NCI-H69 (cell line): ENCODE measurements at regions not wholly inside any gene's neighbourhood (a gene's known extent, or its start where the extent isn't known, plus 50 kb on each side); places are given as distances from the start of the nearest gene placed in this dataset.

Source experiments
- DNase-seq: peaks from one replicate; lab custom pipeline; 2025; lab: John Stamatoyannopoulos, UW

- DNase-seq: no peak
Observed at GRCh38 chr10:8987712-8988111, 933.2 kb downstream of the GATA3 start.

DNA sequence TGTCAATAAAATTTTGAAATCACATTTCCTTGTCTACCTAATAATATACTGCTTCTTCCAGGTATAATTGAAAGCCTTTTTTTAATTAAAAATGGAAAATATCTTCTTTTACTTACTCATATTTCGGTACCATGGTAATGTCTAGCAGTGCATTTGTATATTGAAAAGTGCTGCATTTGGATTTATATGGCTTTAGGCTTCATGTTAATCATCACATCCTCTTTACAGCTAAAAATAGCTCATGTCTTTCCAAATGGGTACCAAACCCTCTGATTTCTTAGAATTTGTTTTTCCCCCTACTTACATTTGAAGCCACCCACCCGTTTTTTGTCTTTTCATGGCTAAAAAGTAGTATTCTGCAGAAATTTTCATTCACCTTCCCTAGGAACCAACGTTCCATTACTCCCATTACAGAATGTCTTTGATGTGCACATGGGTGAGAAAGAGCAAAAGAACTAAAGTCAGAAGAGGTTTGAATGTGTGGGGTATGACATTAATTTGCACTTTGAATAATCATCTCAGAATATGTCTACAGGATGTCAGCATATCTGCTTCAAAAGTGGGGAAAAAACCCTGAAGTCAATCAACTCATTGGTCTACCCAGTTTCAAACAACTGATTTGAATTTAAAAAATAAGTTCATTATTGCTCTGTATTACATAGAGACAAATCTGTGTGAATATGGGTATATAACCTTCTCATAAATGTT is 935.9 kb downstream of the GATA3 start:
- no peak for DNase-seq

DNA sequence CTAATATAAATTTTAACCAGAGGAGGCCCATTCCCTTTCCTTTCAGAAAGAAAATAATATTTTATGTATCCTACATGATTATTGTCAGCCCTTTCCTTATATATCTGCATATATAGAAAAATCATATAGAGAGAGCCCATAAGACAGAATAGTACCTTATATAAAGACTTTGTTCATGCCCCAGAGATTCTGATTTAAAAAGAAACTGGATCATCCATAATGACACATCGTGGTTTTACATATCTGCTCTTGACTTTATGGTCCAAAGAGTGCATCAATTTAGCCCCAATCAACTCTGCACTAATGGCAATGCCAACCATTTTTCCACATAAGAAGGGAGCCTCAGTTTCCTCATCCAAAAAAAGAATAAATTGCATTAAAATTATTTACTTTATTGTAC is 937.5 kb downstream of the GATA3 start:
- DNase-seq: no peak

- no peak for DNase-seq
Observed at GRCh38 chr10:8993864-8994263, 939.4 kb downstream of the GATA3 start.

DNA sequence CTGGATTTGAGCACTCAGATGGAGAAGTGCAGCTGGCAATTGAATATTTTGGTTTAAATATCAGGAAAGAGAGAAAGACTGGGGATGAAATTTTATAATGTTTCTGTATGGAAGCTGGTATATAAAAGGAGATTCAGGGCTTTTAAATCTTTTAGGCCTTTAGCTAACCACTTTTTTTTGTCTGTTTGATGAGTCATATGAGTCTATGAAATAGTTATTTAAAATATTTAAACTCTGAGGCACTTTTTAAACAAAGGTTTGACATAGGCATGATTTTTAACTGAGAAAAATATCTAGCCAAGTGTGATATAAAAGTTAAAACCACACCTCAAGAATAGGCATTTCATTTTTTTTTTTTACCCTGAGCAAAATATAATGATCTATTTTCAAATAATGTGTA is 944.3 kb downstream of the GATA3 start:
- no peak for DNase-seq

GRCh38 chr10:9003122-9003521 is 948.6 kb downstream of the GATA3 start:
- no peak for DNase-seq

DNA sequence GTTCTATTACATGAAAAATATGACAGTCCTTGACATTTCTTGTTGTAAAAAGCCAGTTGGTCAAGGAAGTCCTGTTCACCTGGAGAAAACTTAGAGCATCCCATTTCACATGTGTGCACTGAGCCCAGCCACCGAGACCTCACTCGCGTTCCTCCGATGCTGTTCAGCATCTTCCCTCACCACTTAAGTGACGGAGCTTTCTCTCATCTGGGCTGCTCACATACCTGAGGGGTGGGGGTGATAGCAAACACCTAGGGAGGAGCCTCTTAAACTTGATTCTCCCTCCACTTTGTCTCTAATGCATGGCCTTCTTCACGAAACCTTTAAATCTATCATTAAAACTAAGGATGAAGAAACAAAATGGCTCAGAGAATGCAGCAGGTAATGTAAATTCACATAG is 950.2 kb downstream of the GATA3 start:
- DNase-seq: no peak

- no peak for DNase-seq
Observed at GRCh38 chr10:9009505-9009904, 955.0 kb downstream of the GATA3 start.

DNA sequence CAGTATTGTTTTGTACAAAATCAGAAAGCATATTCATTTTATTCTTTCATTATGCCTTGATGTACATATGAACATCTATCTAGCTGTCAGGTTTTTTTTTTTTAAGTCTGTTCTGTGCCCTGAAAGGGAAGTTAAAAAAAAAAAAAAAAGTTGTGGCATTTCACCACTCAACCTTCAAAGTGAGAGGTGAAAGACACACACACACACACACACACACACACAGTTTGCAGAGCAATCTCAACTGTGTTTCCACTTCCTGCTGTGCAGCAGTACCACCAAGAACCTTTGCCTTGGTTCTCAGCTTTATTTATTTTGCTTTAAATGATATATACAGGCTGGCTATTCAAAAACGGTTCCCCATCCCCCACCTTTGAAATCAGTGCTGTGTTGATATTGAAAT is 955.6 kb downstream of the GATA3 start:
- no peak for DNase-seq

DNA sequence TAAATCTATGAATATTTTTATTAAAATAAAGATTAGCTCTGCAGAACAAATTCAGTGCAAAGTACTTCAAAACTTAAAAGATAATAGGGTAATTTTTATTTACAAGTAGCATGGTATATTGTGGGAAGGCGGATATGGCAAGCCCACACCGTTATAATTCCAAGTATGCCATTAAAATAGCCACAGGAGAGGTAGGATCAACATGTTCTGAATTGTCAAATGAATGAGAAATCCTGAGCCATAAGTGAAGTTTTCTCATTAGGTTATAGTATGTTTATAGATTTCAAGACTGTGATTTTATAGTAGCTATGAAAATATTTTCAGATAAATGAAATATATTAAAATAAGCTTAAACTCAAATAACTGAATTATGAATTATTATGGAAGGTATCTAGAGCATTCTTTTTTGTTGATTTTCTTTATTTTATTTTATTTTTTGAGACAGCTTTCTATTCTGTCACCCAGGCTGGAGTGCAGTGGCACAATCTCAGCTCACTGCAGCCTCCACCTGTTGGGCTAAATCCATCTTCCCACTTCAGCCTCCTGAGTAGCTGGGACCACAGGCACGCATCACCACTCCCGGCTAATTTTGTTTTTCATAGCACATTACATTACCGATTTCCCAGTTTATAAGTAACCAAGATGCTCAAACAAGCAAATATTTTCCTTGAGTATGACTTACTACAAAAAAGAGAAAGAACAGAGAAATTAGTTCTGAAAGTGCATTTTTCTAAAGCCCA is 956.6 kb downstream of the GATA3 start:
- DNase-seq: no peak

DNA sequence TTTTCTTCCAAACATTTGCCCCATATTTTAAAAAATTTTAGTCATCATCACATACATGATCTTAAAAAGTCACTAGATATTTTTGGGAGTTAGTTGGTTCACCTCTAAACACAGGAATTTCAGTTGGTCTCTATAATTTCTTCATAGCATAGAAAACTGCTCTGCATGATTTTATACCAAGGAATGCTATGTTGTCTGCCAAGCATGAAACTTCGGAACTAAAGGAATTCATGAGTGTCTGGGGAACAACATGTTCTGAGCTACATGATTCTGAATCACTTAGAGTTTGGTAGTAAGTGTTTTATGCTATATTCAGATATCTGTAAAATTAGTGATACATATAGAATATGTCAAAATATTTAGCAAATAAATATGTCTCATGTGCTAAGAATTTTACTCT is 957.8 kb downstream of the GATA3 start:
- no peak for DNase-seq

GRCh38 chr10:9015005-9015404 is 960.5 kb downstream of the GATA3 start:
- DNase-seq: no peak

- DNase-seq: no peak
Observed at GRCh38 chr10:9015447-9015846, 961.0 kb downstream of the GATA3 start.

DNA sequence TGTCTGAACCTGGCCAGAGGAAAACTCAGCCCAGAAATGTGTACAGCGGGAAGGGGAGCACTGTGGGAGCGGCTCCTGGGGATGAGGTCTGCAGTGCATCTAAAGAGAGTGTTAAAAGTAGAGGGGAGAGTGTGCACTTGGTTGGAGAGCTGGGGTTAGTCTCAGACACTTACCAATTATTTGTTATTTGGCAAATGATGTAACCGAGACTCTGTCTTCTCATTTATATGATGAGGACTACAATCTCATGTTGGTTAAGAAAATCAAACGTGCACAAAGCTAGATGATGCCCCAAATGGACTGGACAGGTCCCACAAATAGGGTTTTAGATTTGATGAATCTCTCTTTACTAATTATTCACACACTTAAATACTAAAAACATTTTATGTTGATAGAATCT is 962.4 kb downstream of the GATA3 start:
- DNase-seq: no peak

- no peak for DNase-seq
Observed at GRCh38 chr10:9018195-9019173, 964.0 kb downstream of the GATA3 start.

- no peak for DNase-seq
Observed at GRCh38 chr10:9023206-9023605, 968.7 kb downstream of the GATA3 start.

- no peak for DNase-seq
Observed at GRCh38 chr10:9024210-9024609, 969.7 kb downstream of the GATA3 start.

GRCh38 chr10:9028231-9028630 is 973.7 kb downstream of the GATA3 start:
- DNase-seq: no peak

DNA sequence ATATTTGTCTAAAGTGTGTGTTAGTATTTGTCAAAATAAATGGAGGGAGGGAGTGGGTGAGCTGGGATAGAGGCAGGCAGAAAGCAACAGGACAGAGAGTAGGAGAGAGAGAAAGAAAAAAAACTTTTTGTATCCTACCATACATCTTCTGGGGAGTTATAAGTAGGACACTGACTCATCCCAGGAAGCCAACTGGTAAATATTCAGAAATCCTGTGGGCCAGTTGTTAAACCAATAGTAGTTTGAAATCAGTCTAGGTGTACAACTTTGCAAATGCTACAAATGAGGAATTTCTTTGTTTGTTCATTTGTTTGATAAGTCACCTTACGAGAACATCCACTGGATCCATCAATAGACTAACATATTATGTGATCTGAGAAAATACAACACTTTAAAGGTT is 980.9 kb downstream of the GATA3 start:
- DNase-seq: no peak

GRCh38 chr10:9036711-9037204 is 982.3 kb downstream of the GATA3 start:
- DNase-seq: no peak

- no peak for DNase-seq
Observed at GRCh38 chr10:9038146-9038714, 983.7 kb downstream of the GATA3 start.

DNA sequence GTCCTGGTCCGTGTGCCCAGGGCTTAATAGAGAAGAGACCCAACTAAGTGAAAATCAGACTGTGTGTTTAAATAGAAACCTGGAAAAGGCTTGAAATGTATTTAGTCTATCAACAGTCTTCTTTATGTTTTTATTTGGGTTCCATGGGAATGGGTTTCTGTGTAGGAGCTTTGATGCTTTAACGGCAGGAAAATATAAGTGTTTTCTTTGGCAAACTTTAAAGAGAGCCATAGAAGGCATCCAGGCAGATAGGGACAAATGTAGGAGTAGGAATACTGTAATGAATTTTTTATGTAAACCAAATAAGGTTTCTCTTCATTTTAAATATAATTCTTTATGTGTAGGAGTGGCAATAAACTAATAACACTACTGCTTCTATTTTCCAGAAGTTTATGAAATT is 989.0 kb downstream of the GATA3 start:
- DNase-seq: no peak
